HG02610 (cell line): ENCODE measurements at regions not wholly inside any gene's neighbourhood (a gene's known extent, or its start where the extent isn't known, plus 50 kb on each side); places are given as distances from the start of the nearest gene placed in this dataset.

Experiments
- ATAC-seq: cut with Tn5 transposase; IDR thresholded peaks from one replicate; pipeline ENCODE4 v1.9.1; 2021; ENCODE audit warnings: mild to moderate bottlenecking, moderate library complexity; ENCODE audit not compliant: unreplicated experiment

DNA sequence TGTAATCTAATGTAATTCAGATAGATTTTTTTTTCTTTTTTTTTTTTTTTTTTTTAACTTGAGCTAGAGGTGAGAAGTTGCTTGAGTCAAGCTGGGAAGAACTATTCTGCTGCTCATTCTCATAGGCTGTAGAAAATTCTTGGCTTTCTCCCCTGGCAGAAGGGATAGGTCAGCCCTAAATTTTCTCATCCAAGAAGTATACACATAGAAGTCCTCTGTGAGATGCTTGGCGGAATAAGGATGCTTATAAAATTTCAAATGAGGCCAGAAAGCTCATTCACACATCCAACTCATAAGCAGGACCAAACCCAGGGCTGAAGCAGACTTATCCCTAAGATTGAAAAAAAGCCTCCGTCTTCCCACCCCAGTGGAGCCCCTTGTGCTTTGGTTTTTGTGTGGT is 572.5 kb downstream of the SQOR start:
- ATAC-seq = no peak

DNA sequence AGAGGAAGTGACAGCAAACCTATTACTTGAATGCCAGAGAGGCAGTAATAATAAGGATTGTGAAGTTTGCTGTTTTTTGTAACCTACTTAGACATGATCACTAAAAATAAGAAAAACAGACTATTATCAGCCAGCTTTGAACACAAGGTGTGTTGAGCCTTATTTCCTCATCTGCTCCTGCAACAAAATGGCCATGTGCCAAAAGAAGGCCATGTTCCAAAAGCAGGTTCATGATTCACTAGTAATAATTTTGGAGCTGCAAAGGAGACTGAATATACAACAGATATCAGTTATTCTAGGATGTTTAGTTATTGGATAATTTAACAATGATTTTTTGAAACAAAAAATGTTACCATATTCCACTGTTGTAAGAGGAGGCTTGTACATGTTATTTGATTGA is 578.7 kb downstream of the SQOR start:
- no peak for ATAC-seq

DNA sequence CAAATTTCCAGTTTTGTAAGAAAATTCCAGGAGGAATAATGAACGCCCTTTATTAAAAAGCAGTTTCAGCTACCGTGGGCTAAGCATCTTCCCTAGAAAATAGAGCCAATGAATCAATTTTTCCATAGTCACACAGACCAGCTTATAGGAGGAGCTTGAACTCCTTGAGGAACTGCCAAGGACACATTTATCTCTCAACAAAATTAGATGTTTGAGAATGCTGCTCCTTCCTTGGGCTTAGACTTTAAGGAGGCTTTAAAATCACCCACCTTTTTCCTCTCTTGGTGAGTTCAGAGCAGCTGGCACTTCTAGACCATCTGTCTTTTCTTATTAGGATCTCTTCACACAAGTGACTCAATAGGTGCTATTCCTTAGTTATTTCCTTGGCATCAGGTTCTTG is 588.0 kb downstream of the SQOR start:
- ATAC-seq = no peak

DNA sequence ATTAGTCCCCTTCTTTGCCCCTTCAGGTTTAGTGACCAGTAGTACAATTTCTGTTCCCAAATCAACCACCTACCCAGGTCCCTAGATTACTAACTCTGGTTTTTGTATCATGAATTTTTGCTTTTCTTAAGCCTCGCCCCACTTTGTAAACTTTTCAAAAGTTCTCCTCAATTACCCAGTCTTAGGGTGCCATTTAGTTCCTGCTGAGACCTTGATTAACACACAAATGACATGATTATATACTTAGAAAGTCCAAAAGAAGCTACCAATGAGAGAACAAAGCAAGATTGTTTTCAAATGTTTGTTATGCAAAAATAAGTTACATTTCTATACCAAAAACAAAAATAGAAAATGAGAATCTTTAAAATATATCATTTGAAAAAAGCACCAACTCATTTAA is 594.4 kb downstream of the SQOR start:
- no peak for ATAC-seq

DNA sequence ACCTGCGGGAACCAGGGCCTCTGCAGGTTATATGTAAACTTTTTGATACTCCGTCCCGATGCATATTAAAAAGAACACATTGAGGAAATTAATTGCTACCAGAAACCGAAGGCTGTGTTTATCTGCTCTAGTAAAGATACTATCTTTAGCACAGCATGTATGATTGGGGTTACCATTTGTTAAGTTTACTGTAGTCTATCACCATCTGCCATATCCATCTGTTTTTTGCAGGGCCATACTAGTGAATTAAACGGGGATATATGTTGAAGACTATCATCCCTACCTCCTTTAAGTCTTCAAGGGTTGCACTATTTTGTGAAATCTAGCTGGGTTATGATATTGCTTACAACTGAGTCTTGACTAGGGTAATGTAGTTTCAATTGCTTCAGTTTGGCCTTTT is 597.0 kb downstream of the SQOR start:
- no peak for ATAC-seq

DNA sequence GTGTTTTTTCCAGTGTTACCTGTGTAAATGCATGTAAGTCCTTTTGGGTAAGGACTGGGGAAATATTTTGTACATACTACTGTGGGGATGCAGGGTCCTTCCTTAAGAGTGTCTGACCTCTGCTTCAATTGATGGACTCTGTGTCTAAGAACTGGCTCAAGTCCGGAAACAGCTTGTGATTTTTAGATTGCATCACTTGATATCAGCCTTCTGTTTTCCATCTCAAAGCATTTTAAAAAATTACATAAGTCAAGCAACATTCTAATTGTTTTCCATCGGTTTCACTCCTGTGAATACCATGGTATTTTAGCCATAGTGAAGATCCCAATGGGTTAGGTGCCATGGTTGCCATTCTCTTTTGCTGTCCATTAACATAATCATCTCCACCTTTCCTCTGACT is 597.6 kb downstream of the SQOR start:
- ATAC-seq = no peak

DNA sequence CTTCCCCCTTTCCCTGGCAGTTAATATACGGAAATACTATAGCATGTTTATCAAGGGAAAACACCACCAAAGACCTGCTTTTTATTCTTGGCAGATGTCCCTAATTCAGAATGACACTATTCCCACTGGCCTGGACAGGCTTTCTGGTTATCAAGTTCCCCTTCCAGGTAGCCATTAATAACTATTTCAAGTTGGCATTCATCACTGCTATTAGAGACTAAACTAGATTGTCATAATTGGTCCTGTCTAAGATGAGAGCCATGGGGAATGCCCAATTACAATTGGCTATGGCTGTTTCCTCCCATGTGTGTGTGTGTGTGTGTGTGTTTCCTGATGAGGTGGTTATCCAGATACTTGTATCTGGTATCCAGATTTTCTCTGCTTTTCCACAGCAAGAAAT is 608.1 kb downstream of the SQOR start:
- no peak for ATAC-seq

DNA sequence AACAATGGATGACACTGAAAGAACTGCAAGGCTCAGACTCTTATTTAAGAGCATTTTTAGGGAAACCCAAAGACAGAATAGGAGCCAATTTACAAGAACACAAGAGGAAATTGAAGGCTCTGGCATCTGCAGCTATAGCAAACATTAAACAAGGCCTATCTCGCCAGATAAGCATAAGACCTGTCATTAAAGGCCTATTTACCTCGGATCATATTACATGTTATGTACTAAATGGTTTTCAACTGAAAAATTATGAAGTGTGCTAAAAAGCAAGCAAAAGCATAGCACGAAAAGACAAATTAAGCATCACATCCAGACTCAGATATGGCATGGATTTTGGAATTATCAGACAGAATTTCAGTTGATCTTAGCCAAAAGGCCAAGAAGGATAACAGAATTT is 617.1 kb downstream of the SQOR start:
- ATAC-seq = no peak

DNA sequence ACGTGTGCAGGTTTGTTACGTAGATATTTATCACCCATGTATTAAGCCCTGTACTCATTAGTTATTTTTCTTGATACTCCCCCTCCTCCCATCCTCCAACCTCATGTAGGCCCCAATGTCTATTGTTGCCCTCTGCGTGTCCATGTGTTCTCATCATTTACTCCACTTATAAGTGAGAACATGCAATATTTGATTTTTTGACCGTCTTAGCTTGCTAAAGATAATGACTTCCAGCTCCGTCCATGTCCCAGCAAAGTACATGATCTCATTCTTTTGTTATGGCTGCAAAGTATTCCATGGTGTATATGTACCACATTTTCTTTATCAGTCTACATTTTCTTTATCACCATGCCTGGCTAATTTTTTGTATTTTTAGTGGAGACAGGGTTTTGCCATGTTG is 623.2 kb downstream of the SQOR start:
- ATAC-seq = no peak

DNA sequence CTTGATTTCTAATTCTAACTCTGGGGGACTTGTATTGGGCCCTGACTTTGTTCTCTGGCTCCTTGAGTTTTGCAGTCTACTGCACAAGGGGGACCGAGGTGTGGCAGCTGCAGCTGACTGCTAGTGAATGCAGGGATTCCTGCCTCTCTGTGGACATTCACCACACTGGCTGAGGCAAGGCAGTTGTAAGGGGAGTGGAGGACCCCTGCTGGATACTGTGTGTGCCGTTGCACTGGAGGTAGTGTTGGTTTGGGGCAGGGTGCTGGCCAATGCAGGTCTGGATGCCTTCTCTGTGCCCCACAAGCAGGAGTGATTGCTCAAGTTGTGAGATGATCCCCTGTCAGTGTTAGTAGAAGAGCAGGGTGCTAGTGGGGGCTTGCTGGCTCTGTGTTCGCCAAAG is 626.1 kb downstream of the SQOR start:
- no peak for ATAC-seq

DNA sequence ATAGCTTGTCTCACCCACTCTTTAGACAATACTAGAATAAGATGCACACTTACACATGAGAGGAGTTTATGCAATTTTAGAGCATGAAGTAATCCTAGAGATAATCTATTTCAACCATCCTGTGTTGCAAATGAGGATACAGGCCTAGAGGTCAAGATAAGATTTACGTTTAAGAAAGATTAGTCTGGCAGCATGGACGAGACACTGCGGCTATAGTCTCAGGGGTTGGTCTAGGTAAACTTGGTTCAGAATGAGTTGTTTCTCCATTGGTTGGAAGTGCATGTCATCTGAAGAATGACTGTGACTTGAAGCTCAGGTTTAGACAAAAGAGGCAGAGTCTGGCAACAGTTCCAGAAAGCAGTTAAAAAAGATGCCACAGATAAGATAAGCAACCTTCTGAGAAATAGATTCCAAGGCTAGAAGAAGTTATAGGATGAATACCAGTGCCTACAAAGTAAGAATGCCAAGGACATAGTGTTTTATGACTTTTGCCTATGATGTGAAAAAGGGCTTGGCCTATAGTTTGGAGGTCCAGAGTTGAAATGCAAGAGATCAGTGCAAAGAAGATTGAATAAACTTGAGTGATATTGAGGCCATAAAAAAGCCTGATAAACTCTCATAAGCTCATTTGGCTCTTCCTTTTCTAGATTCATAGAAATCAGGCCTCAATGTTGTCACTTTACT is 631.0 kb downstream of the SQOR start:
- ATAC-seq = no peak

DNA sequence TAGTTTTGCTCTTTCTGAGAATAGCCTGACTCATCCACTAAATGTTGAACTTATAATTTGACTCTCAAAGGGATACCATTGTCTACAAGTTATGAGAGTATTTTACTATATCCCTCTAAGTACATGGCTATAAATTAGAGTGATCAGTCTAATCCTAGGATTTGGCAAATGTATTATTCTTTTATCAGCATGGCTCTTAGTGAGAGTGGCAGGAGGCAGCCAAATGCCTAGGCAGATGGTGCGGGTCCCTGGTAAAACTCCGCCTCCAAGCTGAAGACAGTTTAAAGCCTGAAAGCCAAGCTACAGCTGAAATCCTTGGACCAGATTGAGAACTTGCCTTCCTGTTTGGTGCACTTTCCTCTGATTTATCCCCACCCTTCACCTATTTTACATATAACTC is 631.8 kb downstream of the SQOR start:
- no peak for ATAC-seq

DNA sequence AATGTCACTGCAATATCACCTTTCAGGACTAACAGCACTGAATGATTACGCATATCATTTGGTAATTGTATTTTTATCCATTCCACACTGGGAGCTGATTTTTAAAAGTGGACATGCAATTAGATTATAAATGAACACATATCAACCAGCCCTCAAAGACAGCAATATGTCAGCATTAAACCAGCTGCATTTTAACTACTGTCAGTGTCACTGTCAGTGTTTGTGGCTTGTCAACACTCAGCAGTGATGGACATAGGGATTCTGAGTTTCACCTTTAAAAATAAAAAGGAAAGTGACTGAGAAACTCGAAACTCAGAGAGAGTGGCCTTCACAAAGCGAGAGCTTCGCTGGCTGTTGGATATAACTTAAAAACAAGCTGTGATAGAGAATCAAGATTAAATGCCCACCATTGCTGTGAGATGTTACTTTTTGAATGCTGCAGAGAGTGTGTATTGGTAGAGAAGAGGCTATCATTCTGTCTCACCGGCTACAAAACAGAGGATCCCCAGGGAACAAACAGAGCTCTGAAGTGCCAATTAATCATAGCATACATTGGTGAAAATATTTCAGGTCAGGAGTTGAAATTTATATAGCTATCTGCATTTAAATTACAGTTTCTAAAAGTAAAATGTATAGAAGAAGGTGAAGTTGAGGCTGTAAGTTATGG is 635.8 kb downstream of the SQOR start:
- no peak for ATAC-seq

DNA sequence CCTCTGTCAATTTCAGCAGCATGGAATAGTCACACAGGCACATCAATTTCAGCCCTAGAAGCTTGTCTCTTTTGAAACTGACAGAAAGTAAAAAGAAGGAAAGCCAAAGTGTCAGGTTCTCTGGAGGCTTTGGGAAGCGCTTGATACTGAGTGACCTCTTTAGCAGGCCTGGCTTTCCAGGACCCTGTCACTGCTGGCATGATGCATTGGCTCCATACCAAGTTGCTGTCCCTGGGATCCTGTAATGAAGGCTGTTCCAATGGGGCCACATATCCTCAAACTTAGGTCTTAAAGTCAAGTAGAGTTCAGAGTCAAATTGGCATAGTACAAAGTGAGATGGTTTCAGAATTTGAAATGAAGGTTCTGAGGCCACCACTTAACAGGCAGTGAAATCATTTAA is 640.9 kb downstream of the SQOR start:
- no peak for ATAC-seq

DNA sequence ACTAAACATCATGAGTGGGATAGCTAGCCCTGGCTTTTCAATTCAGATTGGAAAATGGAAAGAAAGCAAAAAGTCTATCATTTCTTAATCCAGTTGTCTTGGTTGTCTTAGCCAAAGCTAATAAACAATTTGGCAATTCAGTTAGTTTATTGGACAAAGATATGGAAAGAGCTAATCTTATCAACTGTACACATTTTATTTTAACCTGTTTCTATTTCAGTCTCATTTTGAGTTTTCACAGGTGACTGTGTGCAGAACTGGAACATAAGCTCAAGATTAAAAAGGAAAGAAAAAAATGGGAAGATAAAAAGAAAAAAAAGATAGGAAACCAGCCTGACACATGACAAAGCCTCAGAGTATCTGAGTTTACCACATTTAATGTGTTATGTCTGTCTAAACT is 642.6 kb downstream of the SQOR start:
- ATAC-seq = no peak

DNA sequence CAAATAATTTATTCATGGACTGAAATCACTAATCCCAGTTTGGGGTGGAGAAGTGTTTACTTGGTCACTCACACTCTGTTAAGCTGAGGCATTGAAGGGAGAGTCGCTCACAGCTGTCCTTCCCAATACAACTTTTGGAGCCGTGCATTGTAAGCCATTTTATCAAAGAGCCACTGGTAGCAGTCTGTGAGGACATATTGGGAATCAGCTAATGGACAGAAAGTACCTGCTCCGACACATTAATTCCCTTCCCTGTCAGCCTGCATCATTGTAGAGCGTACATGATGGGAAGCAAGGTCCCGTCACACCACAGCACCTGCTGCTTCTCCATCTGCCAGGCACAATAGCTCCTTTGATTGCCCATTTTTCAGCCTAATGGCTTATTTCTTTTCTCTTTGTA is 643.2 kb downstream of the SQOR start:
- ATAC-seq = no peak

DNA sequence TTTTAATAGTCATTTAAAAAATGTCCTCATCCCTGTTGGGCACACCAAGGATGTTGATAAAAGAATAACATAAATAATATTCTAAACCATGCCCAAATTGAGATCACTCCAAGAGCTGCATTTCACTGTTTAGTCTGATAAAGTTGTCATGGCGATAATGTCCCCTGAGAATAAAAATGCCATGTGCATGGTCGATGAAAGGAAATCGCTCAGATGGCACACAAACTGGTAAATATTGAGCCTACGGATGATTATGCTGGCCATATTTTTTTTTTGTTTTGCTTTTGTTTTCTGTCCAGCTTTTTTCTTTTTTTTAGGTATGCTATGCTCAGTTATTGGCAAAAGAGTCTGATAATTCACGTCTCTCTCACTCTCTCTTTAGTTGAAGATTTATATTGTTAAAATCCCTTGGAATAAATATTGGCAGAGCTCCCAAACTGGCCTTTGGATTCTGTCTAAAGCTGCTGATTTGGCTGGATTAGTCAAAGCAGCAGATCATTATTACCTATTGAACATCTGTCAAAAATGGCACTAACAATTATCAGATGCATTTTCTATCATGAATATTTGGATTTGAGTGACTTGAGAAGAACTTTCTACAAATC is 643.8 kb downstream of the SQOR start:
- ATAC-seq = no peak

DNA sequence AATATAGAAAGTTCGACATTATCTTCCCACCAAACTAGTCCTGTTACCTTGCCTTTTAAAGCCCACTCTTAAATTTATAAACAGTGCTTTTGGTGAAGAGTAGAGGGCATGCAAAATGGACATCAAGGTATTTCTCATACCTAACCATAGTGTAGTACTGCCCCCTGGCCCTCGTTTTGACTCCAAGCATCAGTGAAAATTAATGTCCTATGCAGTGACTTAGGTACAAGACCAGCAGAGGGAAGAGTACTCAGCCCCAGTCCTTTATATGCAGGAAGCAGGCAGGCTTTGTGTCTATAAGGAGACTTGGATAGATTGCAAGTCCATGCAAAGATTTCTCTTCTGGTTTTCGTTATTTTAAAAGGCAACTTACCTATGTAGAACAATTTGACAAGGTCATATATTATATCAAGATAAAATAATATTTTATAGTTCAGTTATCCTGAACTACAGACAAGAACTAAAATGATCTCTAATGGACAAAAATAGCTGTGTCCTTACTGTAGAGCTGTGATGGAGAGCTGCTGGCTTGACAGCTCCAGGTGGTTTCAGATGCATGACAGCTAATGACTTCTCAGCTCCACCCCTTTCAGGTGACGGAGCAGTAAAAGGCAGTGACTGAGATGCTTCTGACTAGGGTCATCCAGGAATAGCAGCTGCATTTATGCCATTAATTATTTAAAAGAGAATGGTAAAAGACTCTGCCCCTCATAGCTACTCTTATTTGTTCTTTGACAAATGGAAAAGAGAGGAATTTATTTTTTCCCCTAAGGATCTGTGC is 646.1 kb downstream of the SQOR start:
- ATAC-seq = no peak

DNA sequence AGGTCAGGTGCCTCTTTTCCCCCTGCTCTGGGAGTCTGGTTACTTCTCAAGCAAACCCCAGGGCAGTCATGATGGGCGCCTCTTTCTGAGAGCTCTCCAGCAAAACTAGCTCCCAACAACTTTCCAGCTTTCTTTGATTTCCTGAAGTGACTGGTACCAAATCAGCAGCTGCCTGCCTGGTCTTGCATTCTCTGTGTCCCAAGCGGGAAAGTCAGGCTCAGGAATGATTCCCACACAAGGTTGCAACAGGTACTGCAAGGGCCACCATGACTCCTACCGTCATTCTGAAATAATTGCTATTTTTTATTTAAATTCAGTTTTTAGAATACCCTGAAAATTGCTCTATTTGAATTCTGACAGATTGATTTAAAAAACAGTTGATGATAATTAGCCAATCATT is 658.7 kb downstream of the SQOR start:
- no peak for ATAC-seq

DNA sequence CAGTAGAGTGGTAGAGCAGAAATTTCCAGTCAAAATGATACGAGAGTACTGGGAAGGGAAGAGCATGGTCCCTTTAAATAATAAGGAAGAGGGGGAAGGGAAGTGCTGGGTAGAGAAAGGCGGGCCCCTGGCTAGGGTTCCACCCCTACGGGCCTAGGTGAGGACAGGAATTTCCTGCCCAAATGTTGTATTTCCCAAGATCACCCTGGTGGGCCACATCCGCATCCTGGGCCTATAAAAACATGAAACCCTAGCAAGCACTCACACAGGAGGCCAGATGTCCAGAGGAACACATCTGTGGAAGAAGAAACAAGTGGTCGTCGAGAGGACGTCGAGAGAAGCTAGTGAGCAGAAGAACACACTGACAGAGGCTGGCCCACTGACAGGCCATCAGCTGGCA is 661.2 kb downstream of the SQOR start:
- no peak for ATAC-seq

DNA sequence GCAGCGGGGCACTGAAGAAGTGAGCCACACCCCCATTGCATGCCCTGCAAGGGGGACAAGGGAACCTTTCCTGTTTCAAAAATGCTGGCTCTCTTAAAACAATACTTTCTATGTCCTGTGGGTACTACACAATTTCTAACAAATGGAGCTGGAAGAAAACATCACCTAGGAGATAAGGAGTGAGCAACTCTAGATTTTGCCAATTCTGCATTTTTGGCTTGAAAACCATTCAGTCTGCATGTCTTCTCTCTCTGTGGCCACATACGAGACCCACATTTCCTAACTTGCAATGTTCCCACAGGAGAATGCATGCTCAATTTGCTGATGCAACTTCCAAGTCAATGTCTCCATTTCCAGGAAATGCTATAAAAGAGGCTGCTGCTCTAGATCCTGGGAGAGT is 662.0 kb downstream of the SQOR start:
- ATAC-seq = no peak

DNA sequence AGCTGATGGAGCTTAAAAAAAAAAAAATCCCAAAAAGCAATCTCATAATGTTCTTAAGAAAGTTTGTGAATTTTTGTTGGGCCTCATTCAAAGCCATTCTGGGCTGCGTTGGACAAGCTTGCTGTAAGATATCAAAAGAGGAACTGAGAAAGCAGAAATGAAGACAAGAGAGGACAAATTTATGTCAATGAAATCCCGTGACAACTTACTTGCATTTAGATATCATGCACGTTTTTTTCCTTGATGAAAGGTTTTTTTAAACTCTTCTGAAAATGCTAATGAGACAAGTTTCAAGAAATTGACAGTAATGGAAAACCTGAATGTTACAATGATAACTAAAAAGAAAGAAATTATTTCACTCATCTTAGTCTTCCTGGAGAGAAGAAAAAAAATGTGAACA is 662.9 kb downstream of the SQOR start:
- ATAC-seq = peak; percentile 84
